ENCODE measurements at regions not wholly inside any gene's neighbourhood (a gene's known extent, or its start where the extent isn't known, plus 50 kb on each side); places are given as distances from the start of the nearest gene placed in this dataset.

DNA sequence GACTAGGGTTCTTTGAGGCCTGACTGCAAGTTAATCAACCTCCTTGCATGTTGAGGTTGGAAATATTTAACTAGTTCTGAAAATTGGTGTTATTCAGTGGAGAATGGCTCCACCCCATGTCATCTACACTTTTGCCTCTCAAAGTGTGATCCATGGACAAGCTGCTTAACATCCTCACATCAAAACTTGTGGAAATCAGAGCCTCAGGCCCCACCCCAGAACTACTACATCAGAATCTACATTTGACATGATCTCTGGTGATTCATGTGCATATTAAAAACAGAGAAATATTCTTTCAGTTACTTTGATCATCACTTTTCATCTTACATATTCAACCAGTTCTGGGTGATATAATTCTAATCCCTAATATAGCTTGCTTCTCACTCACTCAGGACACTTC lies 632.9 kb downstream of the ARL4A start:
- POLR2A ChIA-PET, result no interaction called here
- no peak overlapping the region for H3K27ac ChIP-seq (ENCODE audit: insufficient read depth, low read depth, low read length)
- no peaks in the 10 kb centered on the region for H4K20me1 ChIP-seq (replicated peaks; ENCODE audit: control insufficient read depth, extremely low read depth, insufficient read depth, low read length)
- H3K4me3 ChIP-seq (replicated peaks in 1 of 3; ENCODE audit: insufficient read depth in 1 of 3, low read depth in 1 of 3, low read length in 3 of 3), result no peak overlapping the region
- no peaks in the 10 kb centered on the region for H3K79me2 ChIP-seq (ENCODE audit: control insufficient read depth, insufficient read depth, low read length)
- no peaks in the 10 kb centered on the region for H3K36me3 ChIP-seq (ENCODE audit: control insufficient read depth in 2 of 2, extremely low read depth in 1 of 2, insufficient read depth in 2 of 2, low read length in 2 of 2)
- DNase-seq (ENCODE audit: low read depth, low spot score) (no peak), FAIRE-seq (no peak)
- TF ChIP-seq JUN (IDR thresholded peaks at IDR 0.05; ENCODE audit: borderline replicate concordance, insufficient read depth, insufficient read length, low read depth), result no peak
- TF ChIP-seq FOS (IDR thresholded peaks at IDR 0.05; ENCODE audit: borderline replicate concordance, insufficient read depth, low read length), result no peak
- no peak for TF ChIP-seq EZH2 (IDR thresholded peaks at IDR 0.05; ENCODE audit: borderline replicate concordance, low read depth, low read length, severe bottlenecking)
- no peak for TF ChIP-seq GATA2 (IDR thresholded peaks at IDR 0.05; ENCODE audit: insufficient read depth, insufficient read length, low read depth, low read length)
- TF ChIP-seq, protein P1, sequence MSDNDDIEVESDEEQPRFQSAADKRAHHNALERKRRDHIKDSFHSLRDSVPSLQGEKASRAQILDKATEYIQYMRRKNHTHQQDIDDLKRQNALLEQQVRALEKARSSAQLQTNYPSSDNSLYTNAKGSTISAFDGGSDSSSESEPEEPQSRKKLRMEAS (IDR thresholded peaks at IDR 0.05; ENCODE audit: insufficient read depth, insufficient read length), result no peak
- TF ChIP-seq MYC (IDR thresholded peaks at IDR 0.05; ENCODE audit: low read depth, low read length), result no peak
- no peaks in the 10 kb centered on the region for H3K27me3 ChIP-seq (ENCODE audit: control insufficient read depth in 2 of 2, insufficient read depth in 2 of 2, low read length in 2 of 2)
- H3K4me1 ChIP-seq (ENCODE audit: control insufficient read depth, extremely low read depth, insufficient read depth, low read length), result no peaks in the 10 kb centered on the region
- no peak overlapping the region for H3K4me2 ChIP-seq (ENCODE audit: insufficient read depth, low read length)
- dilution Hi-C loops (cut with MboI; ENCODE audit: extremely low pct_ligation_motif_present, low sequenced_read_pairs) (no loop called here), intact Hi-C loops (cut with micrococcal nuclease) (no loop called here)
- no peaks in the 10 kb centered on the region for H3K9me1 ChIP-seq (replicated peaks; ENCODE audit: control insufficient read depth, extremely low read depth, insufficient read depth, low read length)
- H3K9ac ChIP-seq (replicated peaks; ENCODE audit: extremely low read depth, insufficient read depth, low read length), result no peak overlapping the region
- no peak overlapping the region for H2AFZ ChIP-seq (ENCODE audit: low read depth, low read length)
- no peaks in the 10 kb centered on the region for H3K9me3 ChIP-seq (replicated peaks; ENCODE audit: control insufficient read depth, insufficient read depth, low read length)
- BruUV-seq (replicated peaks), result no TSS peak
- CTCF ChIA-PET, result no interaction called here

DNA sequence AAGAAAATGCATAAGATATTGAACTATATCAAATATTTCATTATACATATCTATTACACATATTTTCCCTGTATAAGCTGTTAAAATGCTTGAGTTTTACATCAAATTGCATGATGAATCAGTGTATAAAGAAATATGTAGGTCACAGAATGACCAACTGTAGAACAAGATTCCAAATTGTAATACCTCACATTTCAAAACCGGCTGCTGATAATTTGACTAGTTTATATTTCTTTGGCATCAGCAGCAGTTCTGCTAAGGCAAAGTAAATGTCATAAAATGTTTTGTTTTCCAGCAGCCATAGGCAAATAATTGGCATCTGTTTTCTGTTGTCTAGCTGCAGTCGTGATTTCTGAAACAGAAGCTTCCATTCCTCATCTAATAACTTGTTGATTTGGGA lies 633.9 kb downstream of the ARL4A start:
- no peaks in the 10 kb centered on the region for H3K4me1 ChIP-seq (ENCODE audit: control insufficient read depth, extremely low read depth, insufficient read depth, low read length)
- no peak overlapping the region for H3K4me2 ChIP-seq (ENCODE audit: insufficient read depth, low read length)
- CTCF ChIA-PET, result no interaction called here
- POLR2A ChIA-PET, result no interaction called here
- no peaks in the 10 kb centered on the region for H3K79me2 ChIP-seq (ENCODE audit: control insufficient read depth, insufficient read depth, low read length)
- FAIRE-seq, result no peak
- no TSS peak for BruUV-seq (replicated peaks)
- dilution Hi-C loops (cut with MboI; ENCODE audit: extremely low pct_ligation_motif_present, low sequenced_read_pairs), result no loop called here
- H3K27ac ChIP-seq (ENCODE audit: insufficient read depth, low read depth, low read length), result no peak overlapping the region
- H2AFZ ChIP-seq (ENCODE audit: low read depth, low read length), result no peak overlapping the region
- no peaks in the 10 kb centered on the region for H3K27me3 ChIP-seq (ENCODE audit: control insufficient read depth in 2 of 2, insufficient read depth in 2 of 2, low read length in 2 of 2)
- no peak for DNase-seq (ENCODE audit: low read depth, low spot score)
- TF ChIP-seq POLR2AphosphoS5 (IDR thresholded peaks at IDR 0.05; ENCODE audit: insufficient read depth, low read depth, low read length), result no peak
- TF ChIP-seq MYC (IDR thresholded peaks at IDR 0.05; ENCODE audit: low read depth, low read length), result no peak
- no peak for TF ChIP-seq JUN (IDR thresholded peaks at IDR 0.05; ENCODE audit: borderline replicate concordance, insufficient read depth, insufficient read length, low read depth)
- TF ChIP-seq, protein P2, sequence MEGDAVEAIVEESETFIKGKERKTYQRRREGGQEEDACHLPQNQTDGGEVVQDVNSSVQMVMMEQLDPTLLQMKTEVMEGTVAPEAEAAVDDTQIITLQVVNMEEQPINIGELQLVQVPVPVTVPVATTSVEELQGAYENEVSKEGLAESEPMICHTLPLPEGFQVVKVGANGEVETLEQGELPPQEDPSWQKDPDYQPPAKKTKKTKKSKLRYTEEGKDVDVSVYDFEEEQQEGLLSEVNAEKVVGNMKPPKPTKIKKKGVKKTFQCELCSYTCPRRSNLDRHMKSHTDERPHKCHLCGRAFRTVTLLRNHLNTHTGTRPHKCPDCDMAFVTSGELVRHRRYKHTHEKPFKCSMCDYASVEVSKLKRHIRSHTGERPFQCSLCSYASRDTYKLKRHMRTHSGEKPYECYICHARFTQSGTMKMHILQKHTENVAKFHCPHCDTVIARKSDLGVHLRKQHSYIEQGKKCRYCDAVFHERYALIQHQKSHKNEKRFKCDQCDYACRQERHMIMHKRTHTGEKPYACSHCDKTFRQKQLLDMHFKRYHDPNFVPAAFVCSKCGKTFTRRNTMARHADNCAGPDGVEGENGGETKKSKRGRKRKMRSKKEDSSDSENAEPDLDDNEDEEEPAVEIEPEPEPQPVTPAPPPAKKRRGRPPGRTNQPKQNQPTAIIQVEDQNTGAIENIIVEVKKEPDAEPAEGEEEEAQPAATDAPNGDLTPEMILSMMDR (IDR thresholded peaks at IDR 0.05; ENCODE audit: extremely low read depth in 1 of 2, insufficient read depth in 1 of 2, low read depth in 1 of 2, low read length in 2 of 2), result no peak
- TF ChIP-seq POLR2A (IDR thresholded peaks at IDR 0.05; ENCODE audit: low read depth, low read length), result no peak
- no peak for TF ChIP-seq GATA2 (IDR thresholded peaks at IDR 0.05; ENCODE audit: insufficient read depth, insufficient read length, low read depth, low read length)
- no peak for TF ChIP-seq EZH2 (IDR thresholded peaks at IDR 0.05; ENCODE audit: borderline replicate concordance, low read depth, low read length, severe bottlenecking)
- TF ChIP-seq FOS (IDR thresholded peaks at IDR 0.05; ENCODE audit: borderline replicate concordance, insufficient read depth, low read length), result no peak
- TF ChIP-seq, protein P1 (IDR thresholded peaks at IDR 0.05; ENCODE audit: insufficient read depth, insufficient read length), result no peak
- no peak overlapping the region for H3K4me3 ChIP-seq (replicated peaks in 1 of 3; ENCODE audit: insufficient read depth in 1 of 3, low read depth in 1 of 3, low read length in 3 of 3)
- intact Hi-C loops (cut with micrococcal nuclease), result no loop called here
- no peaks in the 10 kb centered on the region for H3K9me3 ChIP-seq (replicated peaks; ENCODE audit: control insufficient read depth, insufficient read depth, low read length)
- no peaks in the 10 kb centered on the region for H4K20me1 ChIP-seq (replicated peaks; ENCODE audit: control insufficient read depth, extremely low read depth, insufficient read depth, low read length)
- no peak overlapping the region for H3K9ac ChIP-seq (replicated peaks; ENCODE audit: extremely low read depth, insufficient read depth, low read length)
- H3K36me3 ChIP-seq (ENCODE audit: control insufficient read depth in 2 of 2, extremely low read depth in 1 of 2, insufficient read depth in 2 of 2, low read length in 2 of 2), result no peaks in the 10 kb centered on the region
- H3K9me1 ChIP-seq (replicated peaks; ENCODE audit: control insufficient read depth, extremely low read depth, insufficient read depth, low read length), result no peaks in the 10 kb centered on the region

Measured in endothelial cell of umbilical vein (primary cell).